Activated T-cell treated with anti-CD3 and anti-CD28 coated beads, Interleukin-2, amount 50 U/mL, for 24 hours (primary cell): ENCODE measurements at regions not wholly inside any gene's neighbourhood (a gene's known extent, or its start where the extent isn't known, plus 50 kb on each side); places are given as distances from the start of the nearest gene placed in this dataset.

Source experiments
- DNase-seq: peaks from one replicate; pipeline ENCODE4 v3.0.0-alpha.2; 2020
- H3K27ac Mint-ChIP-seq: 2 replicates; pipeline ENCODE4 v1.8.0; 2020; ENCODE audit warnings: mild to moderate bottlenecking, mixed read lengths
- H3K27me3 Mint-ChIP-seq: 2 replicates; pipeline ENCODE4 v1.8.0; 2020; ENCODE audit warnings: mixed read lengths
- H3K36me3 Mint-ChIP-seq: 2 replicates; pipeline ENCODE4 v1.8.0; 2020; ENCODE audit warnings: low read depth, mixed read lengths
- H3K4me1 Mint-ChIP-seq: 2 replicates; pipeline ENCODE4 v1.8.0; 2020; ENCODE audit warnings: low read depth, mixed read lengths
- H3K4me3 Mint-ChIP-seq: 2 replicates; pipeline ENCODE4 v1.8.0; 2020; ENCODE audit warnings: mild to moderate bottlenecking, moderate library complexity, mixed read lengths
- H3K9me3 Mint-ChIP-seq: 2 replicates; pipeline ENCODE4 v1.8.0; 2020; ENCODE audit warnings: mixed read lengths

DNA sequence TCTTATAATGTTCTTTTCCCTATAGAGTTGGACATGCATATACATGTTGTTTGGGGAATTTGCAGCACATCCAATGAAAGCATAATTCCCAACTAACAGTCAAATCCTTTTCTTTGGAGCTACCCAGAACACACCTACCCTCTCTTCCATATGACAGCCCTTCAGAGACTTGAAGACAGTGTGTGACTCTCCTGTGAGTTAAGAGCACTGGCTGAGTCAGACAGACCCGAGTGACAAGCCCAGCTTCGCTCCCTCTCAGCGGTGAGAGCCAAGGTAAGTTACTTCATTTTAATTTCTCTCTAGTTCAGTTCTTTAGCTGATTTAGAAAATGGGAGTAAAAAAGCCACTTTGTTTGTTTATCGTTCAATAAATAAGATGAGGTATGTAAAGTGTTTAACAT is 86.3 kb downstream of the RTL9 start:
- no peak overlapping the region for H3K4me3 Mint-ChIP-seq
- DNase-seq = no peak
- no peaks in the 10 kb centered on the region for H3K36me3 Mint-ChIP-seq

DNA sequence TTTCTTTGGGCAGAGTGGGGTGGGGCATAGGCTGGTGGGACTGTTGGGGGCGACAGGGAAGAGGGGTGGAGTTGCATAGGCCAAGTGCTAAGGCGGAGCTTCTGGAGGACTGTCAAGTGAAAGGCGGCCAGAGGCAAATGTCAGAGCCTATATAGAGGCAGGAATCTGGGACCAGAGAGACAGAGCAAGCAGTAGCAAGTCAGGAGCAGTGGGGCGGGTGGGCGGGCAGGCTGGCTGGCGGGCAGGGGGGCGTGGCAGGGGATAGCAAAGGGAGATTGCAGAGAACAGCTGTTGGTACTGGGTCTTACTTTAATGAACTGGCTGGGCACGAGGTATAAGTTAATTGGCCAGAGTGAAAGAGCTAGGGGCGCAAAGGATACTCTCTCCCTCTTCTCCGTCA is 89.8 kb downstream of the RTL9 start:
- H3K27ac Mint-ChIP-seq = no peak overlapping the region
- H3K36me3 Mint-ChIP-seq = no peaks in the 10 kb centered on the region
- no peaks in the 10 kb centered on the region for H3K9me3 Mint-ChIP-seq
- H3K4me3 Mint-ChIP-seq = no peak overlapping the region
- no peaks in the 10 kb centered on the region for H3K4me1 Mint-ChIP-seq
- no peak for DNase-seq
- peaks cover 59% of the 10 kb centered on the region for H3K27me3 Mint-ChIP-seq

More for the DNA sequence above, 86.3 kb downstream of the RTL9 start:
- H3K27me3 Mint-ChIP-seq = peaks cover 62% of the 10 kb centered on the region
- no peaks in the 10 kb centered on the region for H3K9me3 Mint-ChIP-seq
- no peaks in the 10 kb centered on the region for H3K4me1 Mint-ChIP-seq
- H3K27ac Mint-ChIP-seq = no peak overlapping the region

DNA sequence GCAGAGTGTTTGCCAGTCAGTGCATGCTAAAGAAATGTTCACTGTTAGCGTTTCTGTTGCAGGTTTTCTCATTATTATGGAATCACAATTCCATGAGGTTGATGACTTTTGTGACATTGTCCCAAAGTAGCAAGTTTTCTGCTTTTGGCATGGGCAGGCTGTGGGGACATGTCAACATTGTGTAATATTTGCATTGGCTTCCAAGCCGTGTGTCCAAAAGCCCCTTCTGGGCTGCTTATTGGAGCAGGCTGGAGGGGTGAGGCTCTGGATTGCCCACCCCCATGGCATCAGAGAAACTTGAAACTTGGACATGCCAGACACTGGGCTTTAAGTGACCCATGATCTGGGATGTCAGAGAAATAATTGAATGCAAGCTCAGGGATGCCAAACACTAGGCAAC is 90.7 kb downstream of the RTL9 start:
- H3K4me3 Mint-ChIP-seq = no peak overlapping the region
- no peak overlapping the region for H3K27ac Mint-ChIP-seq
- H3K36me3 Mint-ChIP-seq = no peaks in the 10 kb centered on the region
- H3K27me3 Mint-ChIP-seq = peaks cover 57% of the 10 kb centered on the region
- DNase-seq = no peak
- no peaks in the 10 kb centered on the region for H3K4me1 Mint-ChIP-seq
- H3K9me3 Mint-ChIP-seq = no peaks in the 10 kb centered on the region

DNA sequence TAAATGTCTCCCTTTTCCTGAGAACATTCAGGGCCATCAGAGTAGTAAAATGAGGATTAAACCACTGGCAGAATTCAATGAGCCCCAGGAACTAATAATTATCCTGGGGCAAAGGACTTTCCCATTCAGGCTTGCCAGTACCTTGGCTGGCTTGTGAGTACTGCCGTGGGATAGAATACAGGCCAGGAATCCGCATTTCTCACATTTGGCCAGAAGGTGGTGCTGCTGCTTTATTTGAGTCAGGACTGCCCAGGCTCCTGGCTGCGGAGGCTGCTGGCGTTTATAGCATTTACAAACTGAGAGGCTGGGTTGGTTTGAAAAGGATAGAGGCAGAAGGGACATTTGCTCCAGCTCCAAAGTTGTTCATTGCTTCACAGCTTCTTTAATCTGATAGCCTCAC is 91.4 kb downstream of the RTL9 start:
- peak; percentile 68 for DNase-seq
- Mint-ChIP-seq H3K4me3 (no peak overlapping the region), H3K27me3 (peaks cover 54% of the 10 kb centered on the region), H3K36me3 (no peaks in the 10 kb centered on the region), H3K4me1 (no peaks in the 10 kb centered on the region), H3K27ac (no peak overlapping the region), H3K9me3 (no peaks in the 10 kb centered on the region)

DNA sequence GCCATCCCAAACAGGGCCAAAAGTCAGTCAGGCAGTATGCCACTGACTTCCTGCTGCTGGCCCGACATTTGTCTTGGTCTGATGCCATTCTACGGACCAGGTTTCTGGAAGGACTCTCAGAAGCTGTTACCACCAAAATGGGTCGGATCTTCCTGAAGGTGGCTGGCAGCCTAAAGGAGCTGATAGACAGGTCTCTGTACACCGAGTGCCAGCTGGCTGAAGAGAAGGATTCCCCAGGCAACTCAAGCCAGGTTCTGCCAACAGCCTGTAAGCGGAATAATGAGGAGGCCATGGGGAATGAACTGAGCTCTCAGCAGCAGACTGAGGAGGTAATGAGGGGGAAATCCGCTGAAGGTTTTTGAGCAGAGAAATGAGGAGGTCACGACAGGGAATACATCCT is 95.7 kb downstream of the RTL9 start:
- Mint-ChIP-seq H3K9me3 (no peaks in the 10 kb centered on the region), H3K27ac (no peak overlapping the region), H3K4me3 (no peak overlapping the region), H3K27me3 (peaks cover 65% of the 10 kb centered on the region), H3K36me3 (no peaks in the 10 kb centered on the region), H3K4me1 (no peaks in the 10 kb centered on the region)
- DNase-seq = no peak

DNA sequence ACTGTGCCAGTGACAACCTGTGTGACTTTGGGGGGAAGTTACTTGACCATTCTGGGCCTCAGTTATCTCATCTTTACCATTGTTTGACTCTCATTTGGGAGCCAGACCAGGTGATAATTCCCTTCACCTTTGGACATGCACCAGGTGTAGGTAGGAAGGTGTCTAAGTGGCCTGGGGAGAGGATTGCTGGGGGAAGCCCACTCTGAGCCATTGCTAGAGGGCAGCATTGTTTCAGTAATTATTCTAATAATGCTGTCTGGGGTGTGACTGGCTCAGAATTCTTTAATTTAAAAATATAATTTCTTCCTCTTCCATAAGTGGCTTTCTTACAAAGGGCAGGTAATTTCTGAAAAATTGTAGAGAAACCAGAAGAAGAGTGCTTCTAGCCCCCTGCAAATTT is 104.3 kb downstream of the RTL9 start:
- DNase-seq = no peak
- no peaks in the 10 kb centered on the region for H3K4me1 Mint-ChIP-seq
- H3K27ac Mint-ChIP-seq = no peak overlapping the region
- H3K9me3 Mint-ChIP-seq = no peaks in the 10 kb centered on the region
- H3K36me3 Mint-ChIP-seq = no peaks in the 10 kb centered on the region
- H3K4me3 Mint-ChIP-seq = no peak overlapping the region
- H3K27me3 Mint-ChIP-seq = peaks cover 40% of the 10 kb centered on the region

DNA sequence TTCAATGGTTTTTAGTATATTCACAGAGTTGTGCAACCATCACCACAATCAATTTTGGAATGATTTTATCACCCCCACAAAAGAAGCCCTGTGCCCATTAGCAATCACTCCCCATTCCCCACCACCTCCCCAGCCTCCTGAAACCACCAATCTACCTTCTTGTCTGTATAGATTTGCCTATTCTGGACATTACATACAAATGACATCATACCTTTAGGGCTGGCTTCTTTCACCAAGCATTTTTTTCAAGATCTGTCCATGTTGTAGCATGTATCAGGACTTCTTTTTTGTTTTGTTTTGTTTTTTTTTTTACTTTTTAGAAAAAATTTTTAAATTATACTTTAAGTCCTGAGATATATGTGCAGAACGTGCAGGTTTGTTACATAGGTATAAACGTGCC is 108.1 kb downstream of the RTL9 start:
- no peaks in the 10 kb centered on the region for H3K9me3 Mint-ChIP-seq
- no peak for DNase-seq
- no peaks in the 10 kb centered on the region for H3K36me3 Mint-ChIP-seq
- no peak overlapping the region for H3K4me3 Mint-ChIP-seq
- H3K27me3 Mint-ChIP-seq = peaks cover 48% of the 10 kb centered on the region
- H3K27ac Mint-ChIP-seq = no peak overlapping the region
- H3K4me1 Mint-ChIP-seq = no peaks in the 10 kb centered on the region

DNA sequence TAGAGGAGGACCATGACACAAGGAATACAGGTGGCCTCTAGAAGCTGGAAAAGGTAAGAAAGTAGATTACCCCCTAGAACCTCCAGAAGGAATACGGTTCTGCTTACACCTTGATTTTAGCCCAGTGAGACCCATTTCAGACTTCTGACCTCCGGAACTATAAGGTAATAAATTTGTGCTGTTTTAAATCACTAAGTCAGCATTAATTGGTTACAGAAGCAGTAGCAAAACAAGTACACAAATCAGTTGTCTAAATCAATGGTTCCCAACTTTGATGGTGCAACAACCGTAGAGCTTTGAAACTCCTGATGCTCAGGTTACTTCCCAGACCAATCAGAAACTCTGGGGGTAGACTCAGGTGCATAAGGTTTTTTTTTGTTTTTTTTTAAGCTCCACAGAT is 113.6 kb downstream of the RTL9 start:
- no peak for DNase-seq
- Mint-ChIP-seq H3K27me3 (peaks cover 50% of the 10 kb centered on the region), H3K9me3 (no peaks in the 10 kb centered on the region), H3K27ac (no peak overlapping the region), H3K4me3 (no peak overlapping the region), H3K4me1 (no peaks in the 10 kb centered on the region), H3K36me3 (no peaks in the 10 kb centered on the region)

DNA sequence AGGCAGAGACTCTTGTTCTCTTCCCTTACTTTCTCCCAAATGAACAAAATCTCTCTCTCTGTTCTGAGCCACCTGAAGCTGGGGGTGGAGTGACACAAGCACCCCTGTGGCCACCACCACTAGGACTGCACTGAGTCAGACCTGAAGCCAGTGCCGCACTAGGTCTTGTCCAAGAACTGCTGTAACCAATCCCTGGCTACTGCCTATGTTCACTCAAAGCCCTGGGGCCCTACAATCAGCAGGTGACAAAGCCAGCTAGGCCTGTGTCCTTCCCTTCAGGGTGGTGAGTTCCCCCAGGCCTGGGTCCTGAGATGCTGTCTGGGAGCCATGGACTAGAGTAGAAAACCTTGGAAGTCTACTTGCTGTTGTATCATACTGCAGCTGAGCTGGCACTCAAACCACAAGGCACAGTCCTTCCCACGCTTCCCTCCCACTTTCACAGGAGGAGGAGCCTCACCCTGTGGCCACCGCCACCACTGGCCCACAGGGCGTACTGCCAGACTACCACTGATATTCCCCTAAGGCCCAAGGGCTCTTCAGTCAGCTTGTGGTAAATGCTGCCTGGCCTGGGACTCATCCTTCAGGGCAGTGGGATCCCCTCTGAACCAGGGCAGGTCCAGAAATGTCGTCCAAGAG is 119.1 kb downstream of the RTL9 start:
- Mint-ChIP-seq H3K36me3 (no peaks in the 10 kb centered on the region), H3K4me3 (no peak overlapping the region), H3K9me3 (no peaks in the 10 kb centered on the region), H3K27me3 (peaks cover 45% of the 10 kb centered on the region), H3K27ac (no peak overlapping the region), H3K4me1 (no peaks in the 10 kb centered on the region)
- DNase-seq = no peak

DNA sequence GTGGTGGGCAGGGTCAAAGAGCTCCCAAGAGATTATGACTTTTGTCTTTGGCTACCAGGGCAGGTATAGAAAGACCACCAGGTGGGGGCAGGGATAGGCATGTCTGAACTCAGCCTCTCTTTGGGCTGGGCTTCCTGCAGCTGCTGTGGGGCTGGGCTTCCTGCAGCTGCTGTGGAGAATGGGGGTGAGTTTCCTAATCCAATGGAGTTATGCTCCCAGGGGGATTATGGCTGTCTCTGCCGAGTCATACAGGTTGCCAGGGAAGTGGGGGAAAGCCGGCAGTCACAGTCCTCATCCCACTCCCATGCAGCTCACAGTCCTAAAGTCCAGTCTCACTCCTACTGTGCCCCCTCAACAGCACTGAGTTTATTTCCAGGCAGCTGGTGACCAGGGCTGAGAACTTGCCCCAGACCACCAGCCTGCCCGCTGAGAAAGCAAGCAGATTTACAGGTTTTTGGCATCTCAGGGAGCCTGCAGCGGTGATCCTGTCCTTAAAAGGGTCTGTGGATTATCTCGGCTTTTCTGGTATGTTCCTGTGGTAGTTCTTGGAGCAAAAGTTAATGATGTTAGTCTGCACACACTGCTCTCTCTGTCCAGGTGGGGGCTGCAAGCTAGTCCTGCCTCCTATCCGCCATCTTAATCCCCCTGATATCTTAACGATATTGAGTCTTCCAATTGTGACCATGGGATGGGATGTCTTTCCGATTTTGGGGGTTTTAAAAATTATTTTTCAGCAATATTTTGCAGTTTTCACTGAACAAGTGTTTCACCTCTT is 133.4 kb downstream of the RTL9 start:
- Mint-ChIP-seq H3K36me3 (no peaks in the 10 kb centered on the region), H3K4me1 (no peaks in the 10 kb centered on the region), H3K27ac (no peak overlapping the region), H3K27me3 (peaks cover 67% of the 10 kb centered on the region), H3K4me3 (no peak overlapping the region), H3K9me3 (no peaks in the 10 kb centered on the region)
- DNase-seq = no peak

DNA sequence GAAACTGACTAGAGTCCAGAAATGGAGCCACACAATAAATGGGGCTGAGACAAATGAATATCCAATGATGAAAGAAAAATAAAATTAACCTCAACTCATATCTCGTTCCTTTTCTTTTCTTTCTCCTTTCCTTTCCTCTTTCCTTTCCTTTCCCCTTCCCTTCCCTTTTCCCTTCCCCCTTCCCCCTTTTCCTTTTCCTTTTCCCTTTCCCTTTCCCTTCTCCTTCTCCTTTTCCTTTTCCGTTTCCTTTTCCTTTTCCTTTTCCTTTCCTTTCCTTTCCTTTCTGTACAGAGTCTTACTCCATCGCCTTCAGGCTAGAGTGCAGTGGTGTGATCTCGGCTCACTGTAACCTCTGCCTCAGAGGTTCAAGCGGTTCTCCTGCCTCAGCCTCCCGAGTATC is 146.3 kb downstream of the RTL9 start:
- no peaks in the 10 kb centered on the region for H3K36me3 Mint-ChIP-seq
- no peak for DNase-seq
- H3K27me3 Mint-ChIP-seq = peaks cover 24% of the 10 kb centered on the region
- H3K4me1 Mint-ChIP-seq = no peaks in the 10 kb centered on the region
- H3K4me3 Mint-ChIP-seq = no peak overlapping the region
- no peaks in the 10 kb centered on the region for H3K9me3 Mint-ChIP-seq
- no peak overlapping the region for H3K27ac Mint-ChIP-seq

DNA sequence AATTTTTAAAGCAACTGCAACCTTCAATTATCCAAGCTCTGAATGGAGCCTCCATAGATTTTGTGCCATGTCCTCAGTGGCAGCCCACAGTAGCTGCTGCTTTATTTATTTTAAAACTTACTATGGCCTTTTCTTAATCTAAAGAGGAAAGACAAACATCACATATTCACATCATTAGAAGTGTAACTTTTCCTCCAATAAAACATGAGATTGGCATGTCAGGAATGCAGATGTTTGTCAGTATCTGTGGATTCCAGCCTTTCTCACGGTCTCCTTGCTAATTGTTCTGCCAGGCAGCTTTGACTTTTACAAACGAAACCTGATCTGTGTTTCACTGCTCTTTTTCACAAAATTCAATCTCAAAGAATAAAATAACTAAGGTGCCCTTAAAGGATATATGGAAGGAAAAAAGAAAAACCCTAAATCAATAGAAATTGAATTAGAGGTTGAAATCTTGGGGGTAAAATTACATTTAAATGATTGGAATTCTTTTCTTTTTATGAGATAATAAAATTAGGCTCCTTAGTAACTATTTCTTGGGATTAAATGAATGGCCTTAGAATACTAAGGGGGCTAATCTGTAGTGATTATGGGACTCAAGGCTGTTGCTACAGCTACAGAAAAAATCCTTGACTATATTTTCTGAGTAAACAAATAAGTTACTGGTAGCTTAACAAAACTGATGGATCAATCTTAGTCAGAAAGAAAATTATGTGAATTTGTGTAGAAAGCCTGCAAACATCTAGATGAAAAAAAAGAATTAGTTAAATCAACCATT is 151.3 kb downstream of the RTL9 start:
- no peaks in the 10 kb centered on the region for H3K4me1 Mint-ChIP-seq
- DNase-seq = no peak
- peaks cover 21% of the 10 kb centered on the region for H3K27me3 Mint-ChIP-seq
- no peaks in the 10 kb centered on the region for H3K9me3 Mint-ChIP-seq
- H3K36me3 Mint-ChIP-seq = no peaks in the 10 kb centered on the region
- no peak overlapping the region for H3K27ac Mint-ChIP-seq
- H3K4me3 Mint-ChIP-seq = no peak overlapping the region

DNA sequence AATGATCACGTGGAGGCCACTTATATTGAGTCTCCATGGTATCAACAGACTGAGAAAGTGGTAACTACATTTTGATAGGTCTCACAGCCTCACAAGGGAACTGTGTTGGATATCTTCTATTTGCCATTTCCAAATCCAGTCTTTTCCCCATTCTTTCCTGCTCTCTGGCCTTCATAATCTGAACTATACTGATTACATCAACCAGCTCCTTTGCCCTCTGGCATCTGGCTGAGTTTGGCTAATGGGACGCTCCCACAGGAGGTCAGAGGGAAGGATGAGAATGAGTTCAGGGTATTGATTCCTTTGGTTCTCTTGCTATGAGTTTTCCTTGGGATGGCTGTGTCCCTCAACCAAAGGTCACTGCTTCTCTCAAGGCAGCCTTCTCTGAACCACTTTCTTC is 152.6 kb downstream of the RTL9 start:
- Mint-ChIP-seq H3K36me3 (no peaks in the 10 kb centered on the region), H3K4me1 (no peaks in the 10 kb centered on the region), H3K27me3 (peaks cover 17% of the 10 kb centered on the region), H3K27ac (no peak overlapping the region), H3K4me3 (no peak overlapping the region), H3K9me3 (no peaks in the 10 kb centered on the region)
- DNase-seq = no peak

DNA sequence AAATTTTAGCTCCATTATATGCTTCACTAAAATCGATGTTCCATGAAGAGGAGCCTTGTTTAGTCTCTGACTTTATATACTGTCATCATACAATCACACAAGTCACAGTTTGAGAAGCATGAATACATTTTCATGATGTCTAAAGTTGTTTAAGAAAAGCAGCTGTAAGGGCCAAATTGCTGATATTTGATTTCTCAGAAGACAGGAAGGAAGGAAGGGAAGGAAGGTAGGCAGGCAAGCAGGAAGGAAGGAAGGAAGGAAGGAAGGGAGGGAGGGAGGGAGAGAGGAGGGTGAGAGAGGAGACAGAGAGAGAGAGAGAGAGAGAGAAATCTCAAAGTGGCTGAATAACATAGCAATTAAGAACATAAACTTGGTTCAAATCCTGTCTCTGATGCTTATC is 153.7 kb downstream of the RTL9 start:
- no peaks in the 10 kb centered on the region for H3K36me3 Mint-ChIP-seq

DNA sequence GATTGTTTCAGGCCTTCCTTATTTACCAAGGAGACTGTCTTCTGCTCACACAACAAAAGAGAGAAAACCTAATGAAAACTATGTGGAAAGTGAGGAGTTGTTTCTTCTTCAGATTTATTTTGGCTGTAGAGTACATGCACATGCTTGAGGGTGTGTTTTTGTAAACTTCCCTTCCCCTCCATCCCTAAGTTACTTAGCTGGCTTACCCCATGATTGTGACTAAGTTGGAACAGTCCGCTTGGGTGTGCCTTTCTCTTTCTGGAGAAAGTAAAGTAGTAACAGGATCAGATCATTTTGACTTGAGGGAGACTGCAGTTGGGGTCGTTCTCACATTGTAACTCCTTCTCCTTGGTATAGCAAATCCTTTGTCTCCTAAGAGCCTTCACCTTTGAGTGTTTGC is 155.9 kb downstream of the RTL9 start:
- DNase-seq = no peak
- H3K4me1 Mint-ChIP-seq = no peaks in the 10 kb centered on the region
- no peak overlapping the region for H3K4me3 Mint-ChIP-seq
- H3K9me3 Mint-ChIP-seq = no peaks in the 10 kb centered on the region
- H3K36me3 Mint-ChIP-seq = no peaks in the 10 kb centered on the region
- H3K27ac Mint-ChIP-seq = no peak overlapping the region
- peaks cover 17% of the 10 kb centered on the region for H3K27me3 Mint-ChIP-seq

More for the DNA sequence above, 153.7 kb downstream of the RTL9 start:
- H3K9me3 Mint-ChIP-seq = no peaks in the 10 kb centered on the region
- DNase-seq = no peak
- H3K27me3 Mint-ChIP-seq = peaks cover 17% of the 10 kb centered on the region
- no peak overlapping the region for H3K4me3 Mint-ChIP-seq
- H3K4me1 Mint-ChIP-seq = no peaks in the 10 kb centered on the region
- no peak overlapping the region for H3K27ac Mint-ChIP-seq
